ENCODE measurements at regions not wholly inside any gene's neighbourhood (a gene's known extent, or its start where the extent isn't known, plus 50 kb on each side); places are given as distances from the start of the nearest gene placed in this dataset.
"Not testable (repeated sequence)": the region's sequence is repeated elsewhere in the genome, so short reads cannot be mapped to it uniquely, and the experiment has no call there.

DNA sequence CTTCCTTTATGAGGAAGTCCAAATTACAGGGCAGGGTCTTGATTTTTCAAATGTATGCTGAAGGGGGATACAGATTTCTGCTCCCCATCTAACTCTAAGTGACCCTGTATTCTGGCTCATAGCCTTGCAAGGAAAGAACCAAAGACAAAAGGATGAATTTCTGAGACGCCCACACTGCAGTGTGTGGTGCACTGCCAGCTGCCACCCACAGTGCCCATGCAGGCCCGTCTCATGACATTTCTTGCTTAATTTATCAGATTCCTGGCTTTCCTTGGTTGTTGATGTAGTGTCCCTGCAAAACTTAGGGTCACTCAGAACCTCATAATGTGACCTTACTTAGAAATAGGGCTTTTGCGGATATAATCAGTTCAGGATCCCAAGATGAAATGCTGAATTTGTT lies 68.0 kb downstream of the CBLN4 start:
- TF ChIP-seq, protein P1, sequence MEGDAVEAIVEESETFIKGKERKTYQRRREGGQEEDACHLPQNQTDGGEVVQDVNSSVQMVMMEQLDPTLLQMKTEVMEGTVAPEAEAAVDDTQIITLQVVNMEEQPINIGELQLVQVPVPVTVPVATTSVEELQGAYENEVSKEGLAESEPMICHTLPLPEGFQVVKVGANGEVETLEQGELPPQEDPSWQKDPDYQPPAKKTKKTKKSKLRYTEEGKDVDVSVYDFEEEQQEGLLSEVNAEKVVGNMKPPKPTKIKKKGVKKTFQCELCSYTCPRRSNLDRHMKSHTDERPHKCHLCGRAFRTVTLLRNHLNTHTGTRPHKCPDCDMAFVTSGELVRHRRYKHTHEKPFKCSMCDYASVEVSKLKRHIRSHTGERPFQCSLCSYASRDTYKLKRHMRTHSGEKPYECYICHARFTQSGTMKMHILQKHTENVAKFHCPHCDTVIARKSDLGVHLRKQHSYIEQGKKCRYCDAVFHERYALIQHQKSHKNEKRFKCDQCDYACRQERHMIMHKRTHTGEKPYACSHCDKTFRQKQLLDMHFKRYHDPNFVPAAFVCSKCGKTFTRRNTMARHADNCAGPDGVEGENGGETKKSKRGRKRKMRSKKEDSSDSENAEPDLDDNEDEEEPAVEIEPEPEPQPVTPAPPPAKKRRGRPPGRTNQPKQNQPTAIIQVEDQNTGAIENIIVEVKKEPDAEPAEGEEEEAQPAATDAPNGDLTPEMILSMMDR (IDR thresholded peaks at IDR 0.05; ENCODE audit: low read depth, low read length), result no peak
- CTCF ChIA-PET, result no interaction called here
- POLR2A ChIA-PET, result no interaction called here
- peaks cover 15% of the 10 kb centered on the region; the same call in 1 of the 2 replicates for H3K9me3 ChIP-seq (ENCODE audit: control insufficient read depth, insufficient read depth, low read length)
- no peak overlapping the region for H3K27ac ChIP-seq (ENCODE audit: low read depth, low read length)
- no peaks in the 10 kb centered on the region for H3K27me3 ChIP-seq (ENCODE audit: control insufficient read depth, insufficient read depth, low read length)
- no peak overlapping the region for H3K4me3 ChIP-seq (ENCODE audit: low read depth, low read length)
- no peak for DNase-seq (ENCODE audit: low read depth, low spot score)

DNA sequence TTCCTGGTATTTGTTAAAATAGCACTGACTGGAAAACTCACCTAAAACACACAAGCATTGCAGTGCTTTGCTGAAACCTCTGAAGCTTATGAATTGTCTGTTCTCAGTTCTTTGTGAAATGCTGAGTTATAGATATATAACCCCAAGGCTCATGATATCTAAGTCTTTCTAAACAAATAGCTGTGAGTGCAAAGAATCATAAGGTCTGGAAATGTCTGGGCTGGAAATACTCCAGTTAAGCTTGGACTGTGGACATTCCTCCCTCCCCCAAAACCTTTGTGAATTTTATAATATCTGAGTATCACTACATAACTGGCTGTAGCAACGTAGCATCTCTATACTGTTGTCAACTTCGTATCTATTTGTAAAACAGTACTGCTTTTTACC lies 69.1 kb downstream of the CBLN4 start:
- Histone ChIP-seq H3K4me3 (ENCODE audit: low read depth, low read length) (no peak overlapping the region), H3K27me3 (ENCODE audit: control insufficient read depth, insufficient read depth, low read length) (no peaks in the 10 kb centered on the region), H3K27ac (ENCODE audit: low read depth, low read length) (no peak overlapping the region), H3K9me3 (ENCODE audit: control insufficient read depth, insufficient read depth, low read length) (peaks cover 15% of the 10 kb centered on the region; the same call in 1 of the 2 replicates)
- ChIA-PET CTCF (no interaction called here), POLR2A (no interaction called here)
- no peak for DNase-seq (ENCODE audit: low read depth, low spot score)
- TF ChIP-seq, protein P1 (IDR thresholded peaks at IDR 0.05; ENCODE audit: low read depth, low read length), result no peak

DNA sequence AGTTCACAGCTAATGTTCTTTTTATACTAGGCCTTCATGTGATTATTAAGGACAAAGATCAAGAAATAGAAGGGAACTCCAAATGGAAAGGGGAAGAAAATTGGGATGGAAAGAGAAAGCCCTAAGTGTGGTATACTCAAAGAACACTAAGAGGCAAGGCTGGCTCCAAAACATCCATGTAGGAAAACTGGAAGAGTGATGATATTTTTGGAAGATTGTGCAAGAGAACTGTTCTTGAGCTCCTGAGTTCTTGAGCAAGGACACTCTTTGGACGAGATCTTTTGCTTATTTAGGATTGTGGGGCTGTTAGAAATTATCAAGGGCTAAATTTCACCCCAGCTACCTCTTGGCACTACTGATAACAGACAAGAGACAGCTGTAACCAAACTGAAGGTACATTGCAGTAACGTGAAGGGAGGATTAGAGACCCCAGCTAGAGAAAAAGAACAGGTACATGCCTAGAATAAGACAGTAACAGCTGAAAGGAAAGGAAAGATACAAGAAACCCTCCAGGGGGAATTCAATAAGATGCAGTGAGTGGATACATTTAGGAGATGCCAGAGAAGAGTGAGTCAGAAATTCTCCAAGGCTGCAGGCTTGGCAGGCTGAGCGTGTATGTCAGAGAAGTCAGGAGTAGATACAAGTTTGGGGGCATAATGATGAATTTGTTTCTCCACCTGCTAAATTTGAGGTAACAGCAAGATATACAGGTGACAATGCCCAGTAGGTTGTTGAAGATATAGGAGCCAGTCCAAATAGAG lies 69.7 kb downstream of the CBLN4 start:
- H3K9me3 ChIP-seq (ENCODE audit: control insufficient read depth, insufficient read depth, low read length), result peaks cover 15% of the 10 kb centered on the region; the same call in 1 of the 2 replicates
- CTCF ChIA-PET, result no interaction called here
- TF ChIP-seq, protein P1 (IDR thresholded peaks at IDR 0.05; ENCODE audit: low read depth, low read length), result no peak
- H3K27ac ChIP-seq (ENCODE audit: low read depth, low read length), result no peak overlapping the region
- no peak for DNase-seq (ENCODE audit: low read depth, low spot score)
- POLR2A ChIA-PET, result no interaction called here
- no peaks in the 10 kb centered on the region for H3K27me3 ChIP-seq (ENCODE audit: control insufficient read depth, insufficient read depth, low read length)
- no peak overlapping the region for H3K4me3 ChIP-seq (ENCODE audit: low read depth, low read length)

DNA sequence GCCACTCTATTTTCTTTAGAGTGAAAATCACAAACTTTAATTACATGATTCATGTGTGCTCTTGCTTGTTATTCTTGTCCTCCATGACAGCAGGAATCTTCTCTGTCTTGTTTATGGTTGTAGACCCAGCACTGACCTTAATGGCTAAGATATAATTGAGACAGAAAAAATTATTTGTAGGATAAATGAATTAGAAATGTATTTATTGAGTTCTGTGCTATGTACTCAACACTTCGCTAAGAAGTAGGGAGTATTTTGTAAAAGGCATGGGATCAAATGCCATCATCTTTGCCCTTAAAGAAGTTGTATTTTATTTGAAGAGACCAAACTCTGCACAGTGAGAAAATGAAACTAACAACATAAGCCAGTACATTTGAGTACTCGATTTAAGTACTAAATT lies 71.2 kb downstream of the CBLN4 start:
- POLR2A ChIA-PET, result no interaction called here
- H3K27ac ChIP-seq (ENCODE audit: low read depth, low read length), result no peak overlapping the region
- TF ChIP-seq, protein P1 (IDR thresholded peaks at IDR 0.05; ENCODE audit: low read depth, low read length), result no peak
- no peaks in the 10 kb centered on the region for H3K27me3 ChIP-seq (ENCODE audit: control insufficient read depth, insufficient read depth, low read length)
- CTCF ChIA-PET, result no interaction called here
- DNase-seq (ENCODE audit: low read depth, low spot score), result no peak
- peaks cover 18% of the 10 kb centered on the region; the same call in 1 of the 2 replicates for H3K9me3 ChIP-seq (ENCODE audit: control insufficient read depth, insufficient read depth, low read length)
- no peak overlapping the region for H3K4me3 ChIP-seq (ENCODE audit: low read depth, low read length)

DNA sequence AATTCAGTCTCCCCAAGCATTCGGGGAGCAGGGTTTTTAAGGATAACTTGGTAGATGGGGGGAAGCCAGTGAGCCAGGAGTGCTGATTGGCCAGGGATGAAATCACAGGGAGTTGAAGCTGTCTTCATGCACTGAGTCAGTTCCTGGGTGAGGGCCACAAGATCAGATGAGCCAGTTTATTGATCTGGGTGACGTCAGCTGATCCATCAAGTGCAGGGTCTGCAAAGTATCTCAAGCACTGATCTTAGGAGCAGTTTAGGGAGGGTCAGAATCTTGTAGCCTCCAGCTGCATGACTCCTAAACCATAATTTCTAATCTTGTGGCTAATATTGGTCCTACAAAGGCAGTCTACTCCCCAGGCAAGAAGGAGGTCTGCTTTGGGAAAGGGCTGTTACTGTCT lies 74.4 kb downstream of the CBLN4 start:
- H3K27me3 ChIP-seq (ENCODE audit: control insufficient read depth, insufficient read depth, low read length); H3K27ac ChIP-seq (ENCODE audit: low read depth, low read length); DNase-seq (ENCODE audit: low read depth, low spot score); H3K4me3 ChIP-seq (ENCODE audit: low read depth, low read length); CTCF ChIA-PET; POLR2A ChIA-PET: not testable (repeated sequence)
- peaks cover 19% of the 10 kb centered on the region; the same call in 1 of the 2 replicates for H3K9me3 ChIP-seq (ENCODE audit: control insufficient read depth, insufficient read depth, low read length)

Data from AG04450 (cell line).